HepG2 (cell line): ENCODE measurements at regions not wholly inside any gene's neighbourhood (a gene's known extent, or its start where the extent isn't known, plus 50 kb on each side); places are given as distances from the start of the nearest gene placed in this dataset.

ENCODE experiments used
- ATAC-seq: fragments of 200-7000 bp; cut with Tn5 transposase; 3 replicates; pipeline ENCODE4 v1.9.1; 2020; ENCODE audit warnings: mild to moderate bottlenecking, moderate library complexity
- BruUV-seq: library from RNA; stranded (reverse); fragments of 400-500 nt; replicated peaks from 2 replicates; lab custom pipeline; 2021; lab: Mats Ljungman, UMichigan
- CTCF ChIA-PET: fragments of 300-600 bp; formaldehyde crosslinking; extraction: SDS; loops from one replicate; lab custom pipeline; 2021; ENCODE audit warnings: low total read pairs, inconsistent platforms, low intra/inter-chr PET ratio; lab: Yijun Ruan, JAX
- POLR2A ChIA-PET: fragments of 350-600 bp; sonication (Branson Sonifier 250); formaldehyde crosslinking; loops from one replicate; lab custom pipeline; 2020; ENCODE audit warnings: antibody characterized with exemption, inconsistent platforms; lab: Yijun Ruan, JAX
- DNase-seq: peaks from one replicate; pipeline ENCODE4 v3.0.0-alpha.2; 2015; ENCODE audit warnings: low spot score
- FAIRE-seq: peaks from 3 replicates; lab custom pipeline; 2011; peaks lifted over from hg19 to GRCh38; lab: Jason Lieb, UNC
- H2AFZ ChIP-seq: one replicate; pipeline ENCODE4 v1.6.1; 2011; ENCODE audit warnings: low read length, inconsistent platforms
- H3K27ac ChIP-seq: fragments of 300-600 bp; 3 replicates; pipeline ENCODE4 v1.8.0; 2011; ENCODE audit warnings: mixed run types, mild to moderate bottlenecking, mixed read lengths, low read length, inconsistent platforms; ENCODE audit not compliant: insufficient read depth; ENCODE audit errors: extremely low read length
- H3K27me3 ChIP-seq, 2 experiments: fragments of 200-600 bp in 1 of 2; 2 replicates in 1 of 2; 3 replicates in 1 of 2; pipeline versions ENCODE4 v1.6.0 to v1.8.0; 2011; ENCODE audit warnings: low read length in 2 of 2, mild to moderate bottlenecking in 2 of 2, moderate library complexity in 2 of 2, inconsistent platforms in 1 of 2; ENCODE audit not compliant: insufficient read depth in 2 of 2, control insufficient read depth in 1 of 2
- H3K36me3 ChIP-seq, 2 experiments: fragments of 200-600 bp in 1 of 2; replicated peaks in 1 of 2; 2 replicates in 1 of 2; 3 replicates in 1 of 2; pipeline versions ENCODE4 v1.5.1 to v1.8.0; 2011; ENCODE audit warnings: low read length in 2 of 2, inconsistent platforms in 1 of 2; ENCODE audit not compliant: insufficient read depth in 2 of 2, control insufficient read depth in 1 of 2
- H3K4me1 ChIP-seq: 2 replicates; pipeline ENCODE4 v1.5.1; 2012; ENCODE audit warnings: low read length, inconsistent platforms; ENCODE audit not compliant: insufficient read depth
- H3K4me2 ChIP-seq: 2 replicates; pipeline ENCODE4 v1.6.0; 2011; ENCODE audit warnings: low read depth, low read length, inconsistent platforms
- H3K4me3 ChIP-seq, 3 experiments: fragments of 200-600 bp in 1 of 3; sonication (generic), shearing (Covaris generic) in 1 of 3; replicated peaks in 1 of 3; 2 replicates each; pipeline ENCODE4 v1.5.1; 2011 to 2016; ENCODE audit warnings: low read length in 3 of 3, inconsistent platforms in 2 of 3, low read depth in 2 of 3, mild to moderate bottlenecking in 2 of 3, control low read depth in 1 of 3, mixed read lengths in 1 of 3; ENCODE audit not compliant: insufficient read depth in 1 of 3
- H3K79me2 ChIP-seq: one replicate; pipeline ENCODE4 v1.6.1; 2011; ENCODE audit warnings: low read length, inconsistent platforms; ENCODE audit not compliant: insufficient read depth
- H3K9ac ChIP-seq: 2 replicates; pipeline ENCODE4 v1.6.0; 2011; ENCODE audit warnings: mild to moderate bottlenecking, low read depth, low read length, inconsistent platforms; ENCODE audit not compliant: insufficient read depth
- H3K9me3 ChIP-seq: 2 replicates; pipeline ENCODE4 v1.5.1; 2012; ENCODE audit warnings: mild to moderate bottlenecking, low read length
- H4K20me1 ChIP-seq: 2 replicates; pipeline ENCODE4 v1.6.0; 2011; ENCODE audit warnings: inconsistent platforms, mild to moderate bottlenecking, low read length, moderate library complexity; ENCODE audit not compliant: insufficient read depth
- BRD4 ChIP-seq: sonication (generic); formaldehyde crosslinking; IDR thresholded peaks from 2 replicates; pipeline ENCODE4 v1.4.0; 2020; ENCODE audit warnings: missing genetic modification reagents
- GPN1 ChIP-seq: sonication (generic); formaldehyde crosslinking; IDR thresholded peaks from 2 replicates; pipeline ENCODE4 v1.5.1; 2020; ENCODE audit warnings: missing genetic modification reagents, borderline replicate concordance
- KMT2A ChIP-seq: sonication (generic); formaldehyde crosslinking; IDR thresholded peaks from 2 replicates; pipeline ENCODE4 v1.4.0; 2020; ENCODE audit warnings: missing genetic modification reagents
- MATR3 ChIP-seq: sonication (generic); formaldehyde crosslinking; IDR thresholded peaks from 2 replicates; pipeline ENCODE4 v1.4.0; 2020; ENCODE audit warnings: missing genetic modification reagents
- MIXL1 ChIP-seq: IDR thresholded peaks from 2 replicates; pipeline ENCODE4 v1.6.1; 2016
- NR2C2 ChIP-seq: sonication (generic); formaldehyde crosslinking; IDR thresholded peaks from 2 replicates; pipeline ENCODE4 v1.4.0; 2020; ENCODE audit warnings: missing genetic modification reagents, mild to moderate bottlenecking, moderate library complexity, borderline replicate concordance
- ZNF24 ChIP-seq: fragments of 450-650 bp; IDR thresholded peaks from 2 replicates; pipeline ENCODE4 v1.6.1; 2017; ENCODE audit warnings: antibody characterized with exemption, mild to moderate bottlenecking
- ZNF33B ChIP-seq: sonication (generic); formaldehyde crosslinking; IDR thresholded peaks from 2 replicates; pipeline ENCODE4 v1.5.1; 2020; ENCODE audit warnings: mild to moderate bottlenecking, missing genetic modification reagents
- ZNF432 ChIP-seq: sonication (generic); formaldehyde crosslinking; IDR thresholded peaks from 2 replicates; pipeline ENCODE4 v1.5.0; 2020; ENCODE audit warnings: missing genetic modification reagents, mild to moderate bottlenecking, borderline replicate concordance
- ZNF577 ChIP-seq: sonication (generic); formaldehyde crosslinking; IDR thresholded peaks from 2 replicates; pipeline ENCODE4 v1.4.0; 2020; ENCODE audit warnings: mild to moderate bottlenecking, low read depth, missing genetic modification reagents, borderline replicate concordance
- ZNF766 ChIP-seq: sonication (generic); formaldehyde crosslinking; IDR thresholded peaks from 2 replicates; pipeline ENCODE4 v1.5.0; 2020; ENCODE audit warnings: missing genetic modification reagents, borderline replicate concordance
- ZNF816 ChIP-seq: sonication (generic); formaldehyde crosslinking; IDR thresholded peaks from 2 replicates; pipeline ENCODE4 v1.8.0; 2022; ENCODE audit warnings: missing genetic modification reagents, mild to moderate bottlenecking, borderline replicate concordance
- ZUFSP ChIP-seq: sonication (generic); formaldehyde crosslinking; IDR thresholded peaks from 2 replicates; pipeline ENCODE4 v1.9.0; 2021; ENCODE audit warnings: missing genetic modification reagents, mild to moderate bottlenecking, borderline replicate concordance
- WGBS: methylation state at CpG from one replicate; pipeline ENCODE4 v1.1.6; 2017; ENCODE audit warnings: low lambda C conversion rate; 5-methylcytosine and 5-hydroxymethylcytosine counted together
- in situ Hi-C: cut with HindIII; loops from 2 replicates; pipeline ENCODE4 v1.10.0; 2017; ENCODE audit warnings: low pct_unique_long_range_greater_than_20kb; ENCODE audit not compliant: extremely low pct_ligation_motif_present
- intact Hi-C: fragments of 100-400 bp; cut with micrococcal nuclease; formaldehyde crosslinking; loops from one replicate; pipeline ENCODE4 v1.10.0; 2022; ENCODE audit not compliant: unreplicated experiment

- H3K4me3 ChIP-seq = no peak overlapping the region
- ChIA-PET POLR2A (no interaction called here), CTCF (no interaction called here)
- H2AFZ ChIP-seq = no peak overlapping the region
- no peaks in the 10 kb centered on the region for H4K20me1 ChIP-seq
- FAIRE-seq (no peak), DNase-seq (no peak), ATAC-seq (no peak)
- H3K9ac ChIP-seq = no peak overlapping the region
- no peaks in the 10 kb centered on the region for H3K79me2 ChIP-seq
- no TSS peak for BruUV-seq
- TF ChIP-seq ZNF577 (no peak), BRD4 (CRISPR knock-in tag) (no peak), ZNF432 (CRISPR knock-in tag) (no peak), GPN1 (no peak), MIXL1 (CRISPR knock-in tag) (no peak), NR2C2 (CRISPR knock-in tag) (no peak), ZUFSP (CRISPR knock-in tag) (no peak), ZNF766 (no peak), ZNF816 (CRISPR knock-in tag) (no peak), KMT2A (CRISPR knock-in tag) (no peak), MATR3 (CRISPR knock-in tag) (no peak), ZNF33B (CRISPR knock-in tag) (no peak), ZNF24 (no peak)
- no peaks in the 10 kb centered on the region for H3K4me1 ChIP-seq
- H3K27me3 ChIP-seq = no peaks in the 10 kb centered on the region
- intact Hi-C loops = no loop called here
- WGBS = 0% methylated on average over 5 of the region's 5 CpGs
- H3K4me2 ChIP-seq = no peak overlapping the region
- no peaks in the 10 kb centered on the region for H3K36me3 ChIP-seq
- H3K9me3 ChIP-seq = no peaks in the 10 kb centered on the region
- no peak overlapping the region for H3K27ac ChIP-seq
- in situ Hi-C loops = no loop called here
Observed at GRCh38 chr5:159750226-159750625, 166.1 kb upstream of the ADRA1B start.
